Activated CD4-positive, alpha-beta T cell treated with anti-CD3 and anti-CD28 coated beads for 24 hours (primary cell): ENCODE measurements at regions not wholly inside any gene's neighbourhood (a gene's known extent, or its start where the extent isn't known, plus 50 kb on each side); places are given as distances from the start of the nearest gene placed in this dataset.
"Not testable (repeated sequence)": the region's sequence is repeated elsewhere in the genome, so short reads cannot be mapped to it uniquely, and the experiment has no call there.

ENCODE experiments used
- DNase-seq, 2 donors: peaks; one replicate each; pipeline ENCODE4 v3.0.0-alpha.2; 2020; ENCODE audit warnings: low read depth in 2 of 2

GRCh38 chr9:129457325-129457779, 163.5 kb downstream of the C9orf50 start:
- DNase-seq, result no peak

- DNase-seq, result no peak
Observed at GRCh38 chr9:129456549-129457324, 164.2 kb downstream of the C9orf50 start.

- DNase-seq, result no peak
Observed at GRCh38 chr9:129455151-129455995, 165.5 kb downstream of the C9orf50 start.

- no peak for DNase-seq
Observed at GRCh38 chr9:129454467-129455067, 166.3 kb downstream of the C9orf50 start.

- DNase-seq, result no peak
Observed at GRCh38 chr9:129453734-129454133, 167.2 kb downstream of the C9orf50 start.

- DNase-seq, result no peak
Observed at GRCh38 chr9:129451669-129452068, 169.2 kb downstream of the C9orf50 start.

- DNase-seq, result no peak
Observed at GRCh38 chr9:129451089-129451656, 169.7 kb downstream of the C9orf50 start.

GRCh38 chr9:129449066-129449465, 171.8 kb downstream of the C9orf50 start:
- DNase-seq, result no peak

- DNase-seq, result no peak
Observed at GRCh38 chr9:129446828-129447550, 173.9 kb downstream of the C9orf50 start.

GRCh38 chr9:129445794-129446306, 175.1 kb downstream of the C9orf50 start:
- no peak for DNase-seq

- DNase-seq, result not testable (repeated sequence)
Observed at GRCh38 chr9:129443515-129444164, 177.3 kb downstream of the C9orf50 start.

GRCh38 chr9:129442803-129443511, 177.9 kb downstream of the C9orf50 start:
- no peak for DNase-seq

GRCh38 chr9:129441852-129442251, 179.0 kb downstream of the C9orf50 start:
- DNase-seq, result no peak

GRCh38 chr9:129440435-129441186, 180.3 kb downstream of the C9orf50 start:
- DNase-seq, result no peak

GRCh38 chr9:129439242-129439641, 181.7 kb downstream of the C9orf50 start:
- DNase-seq, result no peak

GRCh38 chr9:129437626-129438323, 183.1 kb downstream of the C9orf50 start:
- DNase-seq, result no peak

GRCh38 chr9:129436751-129437625, 183.9 kb downstream of the C9orf50 start:
- DNase-seq, result no peak
